T47D (cell line): ENCODE measurements at regions not wholly inside any gene's neighbourhood (a gene's known extent, or its start where the extent isn't known, plus 50 kb on each side); places are given as distances from the start of the nearest gene placed in this dataset.
A peak's percentile ranks its signal among the peaks of the same experiment; 100 is the strongest.
"Not testable (repeated sequence)": the region's sequence is repeated elsewhere in the genome, so short reads cannot be mapped to it uniquely, and the experiment has no call there.

Source experiments
- DNase-seq, 2 experiments: peaks; one replicate each; pipeline versions ENCODE4 v3.0.0 to v3.0.0-alpha.2; 2011 to 2012; ENCODE audit warnings: low read depth in 1 of 2, low spot score in 1 of 2
- JUND ChIP-seq: IDR thresholded peaks from 2 replicates; pipeline ENCODE4 v1.6.1; 2012; ENCODE audit warnings: low read depth
- in situ Hi-C: cut with HindIII; loops from 2 replicates; pipeline ENCODE4 v1.10.0; 2016; ENCODE audit warnings: low sequenced_read_pairs, low pct_unique_long_range_greater_than_20kb

GRCh38 chr3:11720304-11720898, 76.7 kb upstream of the VGLL4 start:
- no peak for TF ChIP-seq JUND
- DNase-seq: peak; percentile 90 to 96
- in situ Hi-C loops: no loop called here

- in situ Hi-C loops: no loop called here
- TF ChIP-seq JUND: no peak
- peak; percentile 98 to 99 for DNase-seq
These were observed 75.9 kb upstream of the VGLL4 start for GRCh38 chr3:11719406-11720303.

- in situ Hi-C loops: no loop called here
- peak; percentile 58 to 63 for DNase-seq
- TF ChIP-seq JUND: no peak
These were observed 75.1 kb upstream of the VGLL4 start for GRCh38 chr3:11718637-11719405.

- DNase-seq: peak in 1 of 2 experiments; percentile 45
- TF ChIP-seq JUND: no peak
- in situ Hi-C loops: no loop called here
These were observed 74.3 kb upstream of the VGLL4 start for GRCh38 chr3:11717768-11718636.

GRCh38 chr3:11717301-11717700, 73.6 kb upstream of the VGLL4 start:
- in situ Hi-C loops: no loop called here
- DNase-seq: peak in 1 of 2 experiments; percentile 20
- TF ChIP-seq JUND: no peak

- no peak for DNase-seq
- TF ChIP-seq JUND: no peak
- in situ Hi-C loops: no loop called here
These were observed 73.0 kb upstream of the VGLL4 start for GRCh38 chr3:11716573-11717290.

- no peak for TF ChIP-seq JUND
- in situ Hi-C loops: no loop called here
- DNase-seq: no peak
These were observed 69.5 kb upstream of the VGLL4 start for GRCh38 chr3:11713171-11713570.

GRCh38 chr3:11712646-11713045, 68.9 kb upstream of the VGLL4 start:
- no peak for TF ChIP-seq JUND
- DNase-seq: no peak
- in situ Hi-C loops: no loop called here

GRCh38 chr3:11711876-11712275, 68.2 kb upstream of the VGLL4 start:
- in situ Hi-C loops: no loop called here
- no peak for DNase-seq
- TF ChIP-seq JUND: no peak

- in situ Hi-C loops: no loop called here
- no peak for TF ChIP-seq JUND
- no peak for DNase-seq
These were observed 66.1 kb upstream of the VGLL4 start for GRCh38 chr3:11709782-11710181.

- in situ Hi-C loops: not testable (repeated sequence)
These were observed 63.4 kb upstream of the VGLL4 start for GRCh38 chr3:11707084-11707483.

More at GRCh38 chr3:11707084-11707483, 63.4 kb upstream of the VGLL4 start:
- not testable (repeated sequence) for DNase-seq
